T-helper 2 cell treated with Interferon-gamma antibody and Interleukin-4, amounts not matched to agents 100 ng/mL and 5 ng/mL, for 36 hours (primary cell): ENCODE measurements at regions not wholly inside any gene's neighbourhood (a gene's known extent, or its start where the extent isn't known, plus 50 kb on each side); places are given as distances from the start of the nearest gene placed in this dataset.
"Not testable (repeated sequence)": the region's sequence is repeated elsewhere in the genome, so short reads cannot be mapped to it uniquely, and the experiment has no call there.

ENCODE experiments used
- intact Hi-C: fragments of 100-400 bp; cut with micrococcal nuclease; formaldehyde crosslinking; loops from one replicate; pipeline ENCODE4 v1.15.1; 2023

DNA sequence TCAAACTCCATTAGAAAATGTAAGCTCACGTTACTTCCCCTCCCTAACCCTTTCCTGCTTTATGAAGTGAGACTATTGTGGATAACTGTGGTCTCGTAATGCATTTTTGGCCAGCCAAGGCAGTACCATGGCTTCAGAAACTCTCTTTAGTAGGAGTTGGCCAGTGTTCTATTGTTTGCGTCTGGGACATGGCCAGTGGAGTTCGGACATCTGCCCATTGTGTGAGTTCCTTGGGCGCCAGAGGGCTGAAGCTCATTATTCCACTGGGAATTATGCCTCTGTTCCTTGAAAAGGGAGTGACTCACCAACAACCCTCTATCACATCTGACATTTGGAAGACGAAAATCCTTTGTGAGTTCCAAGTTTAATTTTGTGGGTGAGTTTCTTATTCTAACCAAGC, 319.5 kb upstream of the SOX9 start:
- intact Hi-C loops: no loop called here

DNA sequence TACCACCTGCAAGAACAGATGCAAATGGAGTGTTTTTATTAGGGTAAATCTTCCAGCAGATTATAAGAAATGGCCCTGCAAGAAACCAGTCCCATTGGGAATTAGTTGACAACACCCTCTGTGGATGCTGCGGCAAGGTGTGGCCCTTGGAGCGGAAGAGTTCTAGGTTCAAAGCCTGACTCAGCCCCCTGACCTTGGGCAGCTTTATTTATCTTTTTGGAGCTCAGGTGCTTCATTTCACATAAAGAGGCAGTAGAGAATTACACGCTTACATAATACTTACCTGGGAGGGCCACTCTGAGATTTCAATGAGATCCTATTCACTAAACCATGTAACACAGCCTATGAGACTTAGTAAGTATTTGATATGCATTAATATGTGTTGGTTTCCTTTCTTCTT, 318.2 kb upstream of the SOX9 start:
- intact Hi-C loops: no loop called here

DNA sequence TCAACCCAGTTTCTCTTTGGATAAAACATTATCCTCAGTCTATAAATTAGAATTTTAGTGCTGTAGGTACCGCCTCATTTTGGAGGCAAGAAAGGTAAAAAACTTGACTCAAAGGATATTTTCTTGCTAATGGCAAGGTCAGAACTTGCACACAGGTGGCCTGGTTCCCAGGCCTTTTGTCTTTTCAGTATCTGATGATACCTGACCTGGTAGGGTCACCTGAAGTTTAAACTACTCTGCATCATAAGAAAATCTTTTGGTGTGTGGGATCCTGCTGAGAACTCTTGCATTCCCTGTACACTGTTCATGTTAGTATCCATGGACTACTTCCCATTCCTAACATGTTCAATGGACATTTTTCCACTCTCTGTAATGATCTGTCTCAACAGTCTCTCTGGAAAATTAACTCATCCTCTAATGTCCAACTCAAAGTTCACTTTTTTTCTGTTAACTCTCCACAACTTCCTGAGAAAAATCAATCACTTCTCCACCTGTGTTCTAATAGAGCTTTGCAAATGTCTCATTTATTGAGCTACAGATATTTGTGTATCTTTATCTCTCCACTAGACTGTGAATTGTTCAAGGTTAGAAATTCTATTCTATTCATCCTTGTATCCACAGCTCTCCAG, 317.1 kb upstream of the SOX9 start:
- intact Hi-C loops: no loop called here

DNA sequence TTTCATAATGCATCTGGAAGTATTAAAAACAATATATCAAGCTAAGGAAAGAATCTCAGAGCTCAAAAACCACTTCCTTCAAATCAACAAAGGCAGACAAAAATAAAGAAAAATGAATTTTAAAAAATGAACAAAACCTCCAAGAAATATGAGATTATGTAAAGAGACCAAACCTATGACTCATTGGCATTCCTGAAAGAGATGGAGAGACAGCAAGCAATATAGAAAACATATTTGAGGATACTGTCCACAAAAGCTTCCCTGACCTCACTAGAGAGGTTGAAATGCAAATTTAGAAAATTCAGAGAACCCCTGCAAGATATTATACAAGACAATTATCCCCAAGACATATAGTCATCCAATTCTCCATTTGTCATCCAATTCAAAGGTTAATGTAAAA, 311.3 kb upstream of the SOX9 start:
- intact Hi-C loops: no loop called here

DNA sequence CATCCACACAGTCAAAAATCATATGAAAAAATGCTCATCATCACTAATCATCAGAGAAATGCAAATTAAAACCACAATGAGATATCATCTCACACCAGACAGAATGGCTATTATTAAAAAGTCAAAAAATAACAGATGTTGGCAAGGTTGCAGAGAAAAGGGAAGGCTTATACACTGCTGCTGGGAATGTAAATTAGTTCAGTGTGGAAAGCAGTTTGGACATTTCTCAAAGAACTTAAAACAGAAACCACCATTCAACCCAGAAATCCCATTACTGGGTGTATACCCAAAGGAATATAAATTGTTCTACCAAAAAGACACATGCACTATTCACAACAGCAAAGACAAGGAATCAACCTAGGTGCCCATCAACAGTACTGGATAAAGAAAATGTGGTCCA, 307.0 kb upstream of the SOX9 start:
- intact Hi-C loops: not testable (repeated sequence)

DNA sequence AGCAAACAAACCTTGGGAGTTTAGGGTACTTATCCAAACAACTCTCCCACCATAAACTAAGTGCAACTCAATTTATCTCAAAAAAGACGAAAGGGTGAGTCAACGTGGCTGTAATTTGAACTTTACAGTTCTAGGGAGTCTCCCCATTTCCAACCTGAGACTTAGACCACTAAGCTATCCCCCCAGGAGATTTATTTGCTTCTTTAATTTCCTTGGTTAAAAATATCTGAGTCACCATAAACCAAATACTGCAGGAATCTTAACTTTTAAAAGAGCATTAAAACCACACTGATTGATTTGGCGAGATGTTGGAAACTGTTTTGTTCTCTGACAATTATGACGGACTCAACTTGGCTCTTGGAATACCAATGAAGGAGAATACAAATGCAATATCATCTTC, 299.3 kb upstream of the SOX9 start:
- intact Hi-C loops: no loop called here

DNA sequence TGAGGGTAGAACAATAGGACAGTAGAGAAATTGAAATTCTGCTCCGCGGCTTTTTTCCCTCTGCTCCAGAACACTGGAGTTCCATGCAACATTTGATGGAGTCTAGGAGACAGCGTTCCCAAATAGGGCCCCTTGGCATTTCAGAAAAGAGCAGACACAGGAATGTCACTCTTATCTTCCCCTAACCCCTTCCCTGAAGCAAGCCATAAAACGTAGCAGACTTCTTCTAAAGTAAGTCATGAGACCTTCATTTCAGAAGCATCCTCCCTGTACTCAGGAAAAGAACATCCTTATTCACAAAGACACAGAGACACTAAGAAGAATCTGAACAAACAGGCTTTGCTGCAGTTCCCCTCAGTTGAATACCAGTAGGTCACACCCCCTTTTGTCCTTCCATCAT, 296.1 kb upstream of the SOX9 start:
- intact Hi-C loops: no loop called here

DNA sequence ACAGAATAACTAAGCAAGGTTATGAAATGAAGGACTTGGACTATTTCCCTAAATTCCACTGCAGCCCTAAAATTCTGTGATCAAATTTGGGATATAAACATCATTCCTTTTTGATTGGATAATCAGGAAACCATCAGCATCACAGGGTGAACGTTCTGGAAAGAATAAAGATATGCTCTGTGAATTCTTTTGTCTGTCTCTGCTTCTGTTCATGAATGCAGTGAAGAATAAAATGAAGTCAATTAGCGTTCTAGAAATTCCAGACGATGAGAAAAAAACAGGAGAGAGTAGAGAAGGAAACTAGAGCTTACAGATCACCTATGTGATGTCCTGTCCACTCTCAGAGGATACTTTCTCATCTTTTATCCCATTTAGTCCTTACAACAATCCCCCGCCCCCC, 295.1 kb upstream of the SOX9 start:
- intact Hi-C loops: no loop called here

DNA sequence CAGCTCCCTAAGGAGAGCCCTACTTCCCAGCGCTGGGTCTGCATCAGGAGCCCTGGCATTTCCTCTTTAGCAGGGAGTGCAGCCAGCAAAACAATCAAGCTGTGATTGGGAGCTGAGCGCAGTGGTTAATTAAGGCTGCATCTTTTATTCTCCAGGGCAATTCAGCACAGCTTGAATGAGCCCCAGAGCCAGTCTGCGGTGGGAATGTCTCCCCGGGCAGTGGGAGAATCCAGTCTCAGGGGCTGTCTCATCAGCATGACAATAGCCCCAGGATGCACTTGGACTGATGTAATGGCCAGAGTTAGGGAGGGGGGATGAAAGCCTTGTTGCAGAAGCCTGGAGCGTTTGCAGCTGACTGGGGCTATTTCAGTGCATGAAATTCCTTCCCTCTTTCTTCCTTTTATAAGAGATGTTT, 292.6 kb upstream of the SOX9 start:
- intact Hi-C loops: no loop called here

DNA sequence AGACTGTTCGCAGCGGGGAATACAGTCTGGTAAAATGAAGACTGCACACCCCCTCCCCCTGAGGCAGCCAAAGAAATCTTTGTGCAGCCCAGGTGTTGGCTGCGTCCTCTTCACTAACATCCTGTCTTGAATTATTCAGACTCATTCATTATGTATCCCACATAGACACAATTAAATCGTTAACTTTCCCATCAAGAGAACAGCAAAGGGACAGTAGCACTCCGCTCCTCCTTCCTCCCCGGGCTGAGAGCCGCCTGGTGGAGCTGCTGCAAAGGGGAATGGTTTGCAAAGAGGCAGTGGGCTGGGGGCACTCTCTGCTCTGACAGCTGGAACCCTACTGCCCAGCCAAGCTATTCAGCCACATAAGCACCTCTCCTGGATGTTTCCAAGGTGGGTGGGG, 290.0 kb upstream of the SOX9 start:
- intact Hi-C loops: no loop called here

DNA sequence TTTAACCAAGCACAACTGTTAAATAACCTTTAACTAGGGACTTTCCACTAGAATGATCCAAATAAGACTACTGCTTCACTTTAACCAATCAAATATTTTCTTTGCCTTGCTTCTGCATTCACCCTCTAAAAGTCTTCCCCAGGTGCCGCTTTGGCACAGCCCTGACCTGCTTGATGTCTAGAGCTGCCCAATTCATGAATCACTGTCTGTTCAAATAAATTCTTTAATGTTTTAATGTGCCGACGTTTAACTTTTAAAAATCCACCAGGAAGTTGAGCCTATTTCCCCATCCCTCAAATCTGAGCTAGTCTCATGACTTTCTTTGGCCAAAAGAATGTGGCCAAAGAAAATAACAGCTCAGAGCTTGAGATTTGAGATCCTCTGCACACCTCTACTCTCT, 277.8 kb upstream of the SOX9 start:
- intact Hi-C loops: no loop called here

DNA sequence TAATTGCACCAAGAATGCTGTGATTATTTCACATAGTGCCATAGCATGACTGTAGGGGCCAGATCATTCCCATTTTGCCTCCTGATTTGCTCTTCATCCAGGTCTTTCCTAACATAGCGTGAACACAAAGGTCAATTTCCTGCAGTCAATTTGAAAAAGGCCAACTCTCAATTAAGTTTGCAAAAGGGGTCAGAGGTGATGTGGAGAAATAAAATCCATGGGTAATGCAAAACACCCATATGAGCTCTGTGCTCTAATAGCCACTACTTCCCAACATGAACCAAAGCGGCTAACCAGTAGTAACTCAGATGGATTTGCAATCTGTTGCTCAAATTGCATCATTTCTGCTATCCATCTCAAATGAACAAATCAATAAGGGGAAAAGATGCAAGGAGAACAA, 275.5 kb upstream of the SOX9 start:
- intact Hi-C loops: no loop called here

DNA sequence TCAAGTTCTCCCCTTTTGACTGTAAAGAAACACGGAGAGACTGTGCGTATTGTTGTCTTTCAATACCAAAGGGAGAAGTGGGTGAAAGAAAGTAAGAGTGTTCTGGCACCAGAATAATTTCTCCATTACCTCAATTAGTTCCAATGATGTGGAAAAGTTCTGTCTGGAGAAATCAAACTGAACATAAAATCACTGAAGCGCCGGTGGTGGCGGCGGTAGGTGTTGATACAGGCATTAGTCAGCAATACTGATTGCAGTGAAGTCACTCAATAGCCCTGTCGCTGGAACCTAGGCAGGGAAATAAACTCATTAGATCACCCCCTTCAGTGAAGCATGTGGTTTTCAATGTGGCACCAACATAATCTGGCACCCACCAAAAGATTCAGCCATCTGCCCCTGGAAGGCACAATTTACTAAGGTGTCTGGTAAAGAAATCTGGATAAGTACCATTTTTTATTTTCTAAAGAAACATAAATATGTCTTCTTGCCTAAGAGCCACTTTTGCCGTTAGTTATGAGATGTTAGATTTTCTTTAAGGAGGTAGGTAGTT, 274.2 kb upstream of the SOX9 start:
- intact Hi-C loops: no loop called here

DNA sequence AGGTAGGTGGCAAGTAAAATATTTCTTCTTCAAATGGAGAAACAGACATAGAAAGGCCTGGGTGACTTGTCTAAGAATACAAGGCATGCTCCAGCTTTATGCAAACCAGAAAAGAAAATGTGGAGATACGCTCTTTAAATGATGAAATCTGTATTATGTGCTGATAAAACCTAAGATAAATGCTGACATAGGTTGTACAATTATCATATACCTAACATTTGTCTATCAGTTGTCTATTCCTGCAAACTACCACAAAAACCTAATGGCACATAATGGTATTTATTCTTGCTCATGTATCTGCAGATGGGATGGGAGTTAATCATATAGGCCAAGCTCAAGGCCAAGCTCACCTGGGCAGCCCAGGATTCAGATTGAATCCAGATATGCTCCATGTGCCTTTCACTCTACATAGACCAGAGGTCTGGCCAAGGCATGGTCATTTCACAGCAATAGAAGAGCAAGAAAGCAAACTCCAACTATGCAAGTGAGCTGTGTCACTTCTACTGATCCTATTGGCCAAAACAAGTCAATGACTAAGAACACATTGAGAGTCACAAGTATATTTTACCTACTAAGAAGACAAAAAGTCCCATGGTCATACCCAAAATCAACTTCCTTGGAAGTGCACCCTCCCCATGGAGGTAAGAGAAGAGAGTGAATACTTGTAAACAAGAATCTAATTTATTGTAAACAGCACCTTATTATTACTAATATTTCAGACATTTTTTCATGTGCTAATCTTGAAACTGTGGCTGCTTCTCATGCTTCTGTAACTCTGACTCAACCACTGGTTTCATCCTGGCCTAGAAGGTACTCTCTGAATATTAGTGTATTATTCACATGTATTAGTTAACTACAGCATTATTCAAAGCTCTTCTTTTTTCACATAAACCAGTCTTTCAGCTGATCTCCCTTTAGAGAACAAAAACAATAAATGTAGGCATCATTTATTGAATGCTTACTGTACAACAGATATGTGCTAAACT, 270.7 kb upstream of the SOX9 start:
- intact Hi-C loops: no loop called here

DNA sequence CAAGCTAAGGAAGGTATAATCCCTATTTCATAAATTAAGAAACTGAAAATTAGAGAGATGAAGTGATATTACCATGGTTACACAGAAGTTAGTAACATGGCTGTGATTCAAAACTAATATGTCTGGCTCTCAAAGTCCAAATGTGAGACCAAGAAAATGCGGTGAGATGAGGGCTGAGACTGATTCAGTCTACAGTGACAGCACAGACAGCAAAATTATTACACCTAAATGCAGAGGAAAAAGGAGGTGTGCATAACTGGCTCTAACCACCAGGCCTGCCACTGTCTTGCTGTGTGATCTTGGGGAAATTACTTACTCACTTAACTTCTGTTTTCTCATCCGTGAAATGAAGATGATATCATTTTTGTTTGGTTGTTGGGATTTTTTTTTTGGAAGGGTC, 270.0 kb upstream of the SOX9 start:
- intact Hi-C loops: no loop called here

DNA sequence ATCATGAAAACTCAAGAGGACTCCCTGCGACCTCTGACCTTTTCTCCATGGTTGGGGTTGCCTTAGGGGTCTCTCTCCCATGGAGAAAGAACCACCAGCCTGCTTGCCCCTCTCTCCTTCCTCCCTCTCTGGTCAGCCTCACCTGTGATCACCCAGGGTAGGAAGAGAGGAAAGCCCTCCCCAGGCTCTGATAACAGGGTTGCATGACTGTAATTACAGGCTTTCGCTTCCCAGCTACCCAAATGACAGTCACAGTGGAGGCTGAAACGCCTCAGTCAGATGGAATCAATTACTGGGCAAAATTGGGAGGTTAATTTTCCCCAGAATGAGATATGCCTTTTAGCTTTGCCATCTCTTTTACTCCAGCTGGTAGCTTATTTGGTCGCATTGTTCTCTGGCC, 265.8 kb upstream of the SOX9 start:
- intact Hi-C loops: no loop called here

DNA sequence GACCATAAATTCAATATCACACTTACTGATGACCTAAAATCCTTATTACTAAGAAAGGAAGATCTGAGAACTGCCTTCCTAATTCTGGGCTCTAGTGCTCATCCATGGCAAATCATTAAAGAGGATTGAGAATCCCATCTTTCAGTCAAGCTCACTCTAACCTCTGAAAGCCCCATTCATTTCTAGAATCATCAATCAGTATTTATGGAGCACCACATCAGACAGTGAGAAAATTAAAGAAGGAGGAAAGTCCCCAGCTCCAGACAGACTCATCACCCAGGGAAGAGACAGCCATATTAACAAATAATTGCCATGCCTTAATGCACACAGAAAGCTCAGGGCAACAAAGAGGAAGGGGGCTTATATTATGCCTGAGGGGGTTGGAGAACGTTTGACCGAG, 256.1 kb upstream of the SOX9 start:
- intact Hi-C loops: no loop called here

DNA sequence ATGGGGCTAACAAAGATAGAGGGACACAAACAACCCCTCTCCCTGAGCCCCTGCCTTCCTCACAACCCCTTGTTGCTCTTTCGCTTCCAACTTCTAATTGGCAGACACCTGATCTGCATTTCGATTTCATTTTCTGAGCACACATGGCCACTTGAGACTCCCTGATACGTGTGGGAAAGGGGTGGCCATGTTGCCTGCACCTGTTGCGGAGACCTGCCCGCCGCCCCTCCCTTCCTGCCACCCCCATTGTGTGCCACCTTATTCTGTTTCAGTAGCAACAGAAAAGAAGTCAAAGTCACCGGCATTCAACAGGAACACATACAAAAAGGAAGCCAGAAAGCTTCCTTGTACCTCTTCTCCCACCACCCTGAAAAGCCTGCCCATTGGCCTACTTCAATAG, 254.7 kb upstream of the SOX9 start:
- intact Hi-C loops: no loop called here

DNA sequence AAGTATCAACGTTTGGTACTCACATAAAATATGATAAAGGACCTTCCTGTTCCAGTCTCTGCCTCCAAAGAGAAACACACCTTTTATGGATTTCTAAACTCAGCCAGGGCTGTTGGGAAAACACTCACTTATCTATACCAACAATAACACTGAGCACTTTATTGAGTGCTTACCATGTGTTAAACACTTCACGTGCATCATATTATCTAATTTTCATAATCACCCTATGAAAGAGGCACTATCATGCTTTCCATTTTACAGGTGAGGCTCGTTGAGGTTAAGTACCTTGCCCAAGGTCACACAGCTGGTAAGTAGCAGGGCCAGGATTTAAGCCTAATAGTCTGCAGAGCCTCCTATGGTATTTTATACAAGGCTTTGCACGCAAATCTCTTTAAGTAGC, 251.5 kb upstream of the SOX9 start:
- intact Hi-C loops: no loop called here

DNA sequence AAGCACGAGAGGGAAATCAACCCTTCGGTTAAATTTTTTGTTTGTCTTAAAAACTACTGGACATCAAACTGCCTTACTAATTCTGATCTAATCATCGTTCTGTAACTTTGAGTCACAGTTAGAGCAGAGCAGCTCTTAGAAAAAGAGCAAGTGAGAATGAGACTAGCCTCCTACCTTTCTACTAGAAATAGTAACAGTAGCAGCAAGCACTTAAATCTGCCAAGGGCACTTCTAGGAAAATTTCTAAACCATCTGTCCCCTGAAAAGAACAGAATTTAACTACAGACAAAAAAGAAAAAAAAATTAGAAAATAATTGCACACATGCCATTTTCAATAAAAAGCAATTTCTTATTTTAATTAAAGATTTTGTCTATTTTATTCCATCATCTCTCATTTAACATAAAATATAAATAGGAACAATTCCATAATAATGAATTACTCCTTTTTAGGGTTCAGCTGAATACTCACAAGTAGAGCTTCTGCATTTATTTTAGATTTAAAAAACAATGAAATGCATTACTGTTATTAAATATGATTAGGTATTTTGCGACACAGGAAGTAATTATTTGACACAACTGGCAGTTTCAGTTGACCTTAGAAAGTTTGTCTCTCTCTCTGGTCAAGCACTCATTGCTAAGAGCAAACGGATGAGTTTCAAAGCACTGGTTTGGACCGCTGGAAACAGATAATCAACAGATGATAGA, 250.8 kb upstream of the SOX9 start:
- intact Hi-C loops: no loop called here

DNA sequence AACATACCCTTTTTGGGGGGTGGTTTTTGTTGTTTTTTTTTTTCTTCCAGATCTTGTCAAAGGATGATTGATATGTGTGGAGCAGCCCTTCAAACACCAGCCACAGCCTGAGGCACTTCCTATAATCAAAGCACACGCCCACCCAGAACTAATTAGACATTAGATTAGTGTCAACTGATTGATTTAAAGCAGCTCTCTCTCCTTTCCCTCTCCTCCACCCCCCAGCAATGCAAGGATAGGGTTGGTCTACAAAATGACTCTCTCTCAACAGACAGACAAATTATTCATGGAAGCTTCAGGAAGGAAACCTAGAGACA, 250.3 kb upstream of the SOX9 start:
- intact Hi-C loops: no loop called here

DNA sequence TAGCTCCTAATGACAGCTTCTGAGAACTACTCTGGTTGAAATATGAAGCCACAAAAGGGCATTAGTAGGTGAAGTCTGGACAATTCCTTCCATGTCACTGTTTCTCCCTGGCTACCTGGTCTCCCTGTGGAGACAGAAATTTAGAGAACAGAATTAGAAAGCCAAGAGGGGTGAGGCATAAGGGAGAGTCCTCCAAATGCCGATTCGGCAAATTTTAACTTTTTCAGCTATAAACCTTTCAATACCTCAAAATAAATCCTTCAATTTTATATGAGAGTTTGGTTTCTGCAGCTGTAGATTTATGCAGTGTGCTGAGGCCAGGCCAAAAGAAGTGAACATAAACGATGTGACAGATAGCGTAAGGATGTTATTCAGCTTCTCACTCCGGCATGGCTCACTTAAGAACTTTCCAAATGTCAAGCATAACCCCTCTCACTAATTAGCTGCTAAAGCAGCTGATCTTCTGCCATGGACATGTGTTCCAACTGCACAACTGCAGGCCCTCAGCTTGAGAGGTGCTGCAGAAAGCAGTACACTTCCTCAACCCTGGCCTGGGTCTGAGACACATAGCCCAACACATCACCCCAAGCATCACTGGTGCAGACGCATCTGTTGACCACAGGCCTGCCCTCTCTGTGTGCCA, 247.9 kb upstream of the SOX9 start:
- intact Hi-C loops: no loop called here
